ENCODE measurements at regions not wholly inside any gene's neighbourhood (a gene's known extent, or its start where the extent isn't known, plus 50 kb on each side); places are given as distances from the start of the nearest gene placed in this dataset.

DNA sequence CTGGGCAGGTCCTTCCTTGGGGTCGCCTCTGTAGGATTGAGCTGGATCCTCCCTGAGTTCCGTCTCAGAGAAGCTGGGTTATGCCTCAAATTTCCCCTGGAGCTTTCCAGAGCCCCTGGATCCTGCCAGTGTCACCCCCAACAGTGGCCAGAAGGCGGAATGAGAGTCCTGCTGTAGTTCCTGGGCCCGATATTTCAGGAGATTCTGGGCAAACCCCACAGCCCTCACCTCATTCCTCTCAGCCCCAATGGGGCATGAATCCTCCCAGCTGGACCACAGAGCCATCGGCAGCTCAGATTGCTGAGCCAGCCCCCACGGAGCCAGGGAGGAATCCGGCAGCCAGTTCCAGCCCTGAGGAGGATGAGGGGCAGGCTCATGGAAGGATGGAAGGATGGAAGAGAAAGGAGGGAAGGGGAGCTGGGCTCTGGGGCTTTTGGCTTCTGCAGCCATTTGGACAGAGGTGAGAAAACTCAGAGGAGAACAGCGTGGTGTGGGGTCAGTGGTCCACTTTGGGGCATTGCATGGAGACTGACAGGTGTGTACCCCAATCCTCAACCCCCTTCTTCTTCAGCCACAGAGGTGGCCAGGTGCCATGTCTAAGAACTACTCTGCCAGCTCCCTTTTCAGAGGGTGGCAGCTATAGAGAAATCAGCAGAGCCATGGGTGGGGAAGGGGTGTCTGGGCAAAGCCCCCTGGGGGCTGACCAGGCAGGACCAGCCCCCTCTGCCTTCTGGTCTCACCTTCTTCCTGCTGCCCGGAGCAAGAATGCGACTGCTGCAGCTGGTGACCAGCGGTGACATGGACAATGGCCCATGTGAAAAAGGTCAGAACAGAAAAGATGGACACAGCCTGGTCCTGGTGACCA is 867.6 kb downstream of the TBC1D22A start:
- no peak overlapping the region for H3K4me3 ChIP-seq (ENCODE audit: low read length)
- no peak for DNase-seq (ENCODE audit: low read depth)
- TF ChIP-seq, protein P1, sequence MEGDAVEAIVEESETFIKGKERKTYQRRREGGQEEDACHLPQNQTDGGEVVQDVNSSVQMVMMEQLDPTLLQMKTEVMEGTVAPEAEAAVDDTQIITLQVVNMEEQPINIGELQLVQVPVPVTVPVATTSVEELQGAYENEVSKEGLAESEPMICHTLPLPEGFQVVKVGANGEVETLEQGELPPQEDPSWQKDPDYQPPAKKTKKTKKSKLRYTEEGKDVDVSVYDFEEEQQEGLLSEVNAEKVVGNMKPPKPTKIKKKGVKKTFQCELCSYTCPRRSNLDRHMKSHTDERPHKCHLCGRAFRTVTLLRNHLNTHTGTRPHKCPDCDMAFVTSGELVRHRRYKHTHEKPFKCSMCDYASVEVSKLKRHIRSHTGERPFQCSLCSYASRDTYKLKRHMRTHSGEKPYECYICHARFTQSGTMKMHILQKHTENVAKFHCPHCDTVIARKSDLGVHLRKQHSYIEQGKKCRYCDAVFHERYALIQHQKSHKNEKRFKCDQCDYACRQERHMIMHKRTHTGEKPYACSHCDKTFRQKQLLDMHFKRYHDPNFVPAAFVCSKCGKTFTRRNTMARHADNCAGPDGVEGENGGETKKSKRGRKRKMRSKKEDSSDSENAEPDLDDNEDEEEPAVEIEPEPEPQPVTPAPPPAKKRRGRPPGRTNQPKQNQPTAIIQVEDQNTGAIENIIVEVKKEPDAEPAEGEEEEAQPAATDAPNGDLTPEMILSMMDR (IDR thresholded peaks at IDR 0.05; ENCODE audit: insufficient read depth, low read depth, low read length, missing control alignments), result no peak

DNA sequence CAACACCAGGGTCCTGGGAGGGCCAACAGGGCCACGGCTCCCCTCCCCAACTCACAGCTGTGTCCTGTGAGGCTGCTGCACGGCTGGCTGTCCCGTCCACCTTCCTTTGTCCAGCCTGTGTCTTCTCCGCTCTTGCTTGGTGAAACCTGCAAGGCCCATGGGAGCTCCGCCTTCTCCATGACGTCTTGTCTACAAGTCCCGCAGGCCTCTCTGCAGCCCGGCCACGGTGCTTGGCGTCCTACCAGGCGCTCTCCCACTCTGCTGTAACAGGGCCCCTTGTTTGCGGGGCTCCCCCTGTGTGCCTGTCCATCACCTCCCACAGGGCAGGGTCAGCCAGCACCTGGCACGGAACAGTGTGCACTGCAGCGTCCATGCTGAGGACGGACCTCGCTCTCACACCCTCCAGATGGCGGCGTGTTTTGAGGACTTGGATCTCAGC is 866.8 kb downstream of the TBC1D22A start:
- TF ChIP-seq, protein P1 (IDR thresholded peaks at IDR 0.05; ENCODE audit: insufficient read depth, low read depth, low read length, missing control alignments), result no peak
- H3K4me3 ChIP-seq (ENCODE audit: low read length), result no peak overlapping the region
- DNase-seq (ENCODE audit: low read depth), result no peak

DNA sequence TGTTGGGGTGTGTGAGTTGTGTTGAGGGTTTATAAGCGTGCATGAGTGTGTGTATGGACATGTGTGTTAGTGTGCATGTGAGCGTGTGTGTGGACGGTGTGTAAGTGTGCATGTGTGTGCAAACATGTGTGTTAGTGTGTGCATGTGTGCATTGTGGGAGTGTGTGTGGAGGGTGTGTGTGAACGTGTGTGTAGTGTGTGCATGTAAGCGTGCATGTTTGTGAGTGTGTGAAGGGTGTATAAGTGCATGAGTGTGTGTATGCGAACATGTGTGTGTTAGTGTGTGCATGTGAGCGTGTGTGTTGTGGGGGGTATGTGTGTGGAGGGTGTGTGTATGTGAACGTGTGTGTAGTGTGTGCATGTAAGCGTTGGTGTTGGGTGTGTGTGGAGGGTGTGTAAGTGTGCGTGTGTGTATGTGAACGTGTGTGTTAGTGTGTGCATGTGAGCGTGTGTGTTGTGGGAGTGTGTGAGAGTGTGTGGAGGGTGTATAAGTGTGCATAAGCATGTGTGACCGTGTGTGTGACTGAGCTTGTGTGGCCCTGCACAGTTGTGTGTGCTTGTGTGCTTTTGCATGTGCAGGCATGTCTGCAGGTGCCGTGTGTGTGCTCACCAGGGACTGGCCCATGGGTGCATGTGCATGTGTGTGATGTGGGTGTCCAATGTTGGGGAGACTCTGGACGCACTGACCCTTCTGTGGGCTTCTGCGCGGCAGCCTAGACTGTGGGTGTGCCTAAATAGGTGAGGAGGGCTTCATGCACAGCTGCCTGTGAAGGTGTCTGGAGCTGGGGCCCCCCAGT is 866.2 kb downstream of the TBC1D22A start:
- no peak overlapping the region for H3K4me3 ChIP-seq (ENCODE audit: low read length)
- TF ChIP-seq, protein P1 (IDR thresholded peaks at IDR 0.05; ENCODE audit: insufficient read depth, low read depth, low read length, missing control alignments), result no peak
- no peak for DNase-seq (ENCODE audit: low read depth)

DNA sequence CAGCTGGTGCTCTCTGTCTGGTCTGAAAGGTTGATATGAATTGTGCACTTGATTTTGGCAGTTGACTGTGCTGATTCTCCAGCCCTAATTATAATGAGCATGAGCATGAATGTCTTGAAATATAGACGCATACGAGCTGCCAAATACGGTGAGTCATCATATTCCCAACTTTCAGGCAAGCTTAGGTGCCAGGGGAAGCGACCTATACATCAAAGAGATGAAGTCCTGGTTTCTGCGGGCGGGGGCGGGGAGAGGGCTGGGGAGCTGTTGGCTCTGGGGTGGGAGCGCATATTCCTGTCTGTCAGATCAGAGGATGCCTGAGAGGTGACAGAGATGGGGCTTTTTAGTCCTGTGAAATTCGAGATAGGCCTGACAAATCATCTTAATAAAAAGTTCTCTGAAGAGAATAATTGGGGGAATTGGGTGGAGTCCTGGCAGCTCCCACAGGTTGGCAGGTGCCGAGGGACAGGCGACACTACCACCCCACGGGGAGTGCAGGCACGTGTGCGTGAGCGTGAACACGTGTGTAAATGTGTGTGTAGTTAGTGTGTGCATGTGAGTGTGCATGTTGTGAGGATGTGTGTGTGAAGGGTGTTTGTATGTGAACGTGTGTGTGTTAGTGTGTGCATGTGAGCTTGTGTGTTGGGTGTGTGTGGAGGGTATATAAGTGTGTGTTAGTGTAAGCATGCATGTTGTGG is 865.3 kb downstream of the TBC1D22A start:
- no peak overlapping the region for H3K4me3 ChIP-seq (ENCODE audit: low read length)
- no peak for DNase-seq (ENCODE audit: low read depth)
- TF ChIP-seq, protein P1 (IDR thresholded peaks at IDR 0.05; ENCODE audit: insufficient read depth, low read depth, low read length, missing control alignments), result no peak

DNA sequence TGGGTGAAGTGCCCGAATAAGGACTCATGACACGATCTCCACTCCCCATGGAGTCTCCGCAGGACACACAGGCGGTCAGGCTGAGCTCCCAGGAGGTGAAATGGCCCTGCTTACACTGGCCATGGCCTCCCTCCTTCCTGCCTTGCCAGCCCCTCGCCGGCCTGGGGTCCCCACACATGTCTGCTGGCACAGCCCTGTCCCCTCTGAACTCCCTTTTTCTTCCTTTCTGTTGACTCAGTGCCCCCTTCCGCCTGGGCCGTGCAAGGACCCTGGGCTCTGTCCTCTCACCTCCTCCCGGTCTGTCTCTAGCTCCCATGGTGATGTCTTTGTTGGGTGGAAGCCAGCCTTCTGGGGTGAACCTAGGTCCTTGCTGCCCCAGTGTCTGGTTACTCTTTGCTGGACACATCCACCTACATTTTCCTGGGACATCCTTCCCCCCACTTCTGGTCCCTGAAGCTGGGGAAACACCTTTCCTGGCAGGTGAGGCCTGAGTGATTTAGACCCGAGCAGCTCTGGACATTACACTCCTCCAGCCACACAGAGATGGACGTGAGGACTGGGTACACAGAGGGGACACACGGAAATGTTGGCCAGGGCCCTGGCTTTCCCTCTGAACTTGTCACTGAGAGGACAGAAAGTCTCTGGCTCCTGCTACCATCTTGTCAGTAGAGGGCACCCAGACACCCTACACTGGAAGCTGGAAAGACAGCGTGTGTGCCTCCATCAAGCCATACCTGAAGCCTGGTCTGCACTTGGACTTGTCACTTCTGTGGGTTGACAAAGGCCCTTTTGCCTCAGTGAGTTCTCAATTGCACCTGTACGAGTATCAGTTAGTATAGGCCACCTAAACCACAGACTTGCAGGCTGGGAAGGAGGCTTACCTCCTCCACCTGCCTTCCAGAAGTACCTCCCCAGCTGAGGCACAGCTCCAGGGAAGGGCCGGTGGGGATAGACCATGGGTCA is 864.3 kb downstream of the TBC1D22A start:
- H3K4me3 ChIP-seq (ENCODE audit: low read length), result no peak overlapping the region
- TF ChIP-seq, protein P1 (IDR thresholded peaks at IDR 0.05; ENCODE audit: insufficient read depth, low read depth, low read length, missing control alignments), result no peak

More for the DNA sequence above, 864.3 kb downstream of the TBC1D22A start:
- DNase-seq (ENCODE audit: low read depth), result no peak

Data from epithelial cell of esophagus (primary cell).